HCT116 (cell line): ENCODE measurements at regions not wholly inside any gene's neighbourhood (a gene's known extent, or its start where the extent isn't known, plus 50 kb on each side); places are given as distances from the start of the nearest gene placed in this dataset.

Source experiments
- ATAC-seq: fragments of 200-7000 bp; cut with Tn5 transposase; 2 replicates; pipeline ENCODE4 v1.9.1; 2020; ENCODE audit warnings: mild to moderate bottlenecking, moderate library complexity
- BruUV-seq: library from RNA; stranded (reverse); fragments of 400-500 nt; replicated peaks from 2 replicates; lab custom pipeline; 2021; lab: Mats Ljungman, UMichigan
- CTCF ChIA-PET: fragments of 300-600 bp; sonication (Branson Sonifier 250); formaldehyde crosslinking; loops from one replicate; lab custom pipeline; 2021; ENCODE audit warnings: antibody characterized with exemption; lab: Charles Lee
- POLR2A ChIA-PET: fragments of 300-600, 350-600 bp; sonication (Branson Sonifier 250); formaldehyde crosslinking; loops from one replicate; lab custom pipeline; 2021; ENCODE audit warnings: antibody characterized with exemption; lab: Charles Lee
- RAD21 ChIA-PET, 2 experiments: fragments of 300-600 bp; sonication (Branson Sonifier 250); formaldehyde crosslinking; loops; one replicate each; lab custom pipeline; 2023; ENCODE audit warnings: low total read pairs in 2 of 2; ENCODE audit not compliant: uncharacterized antibody in 2 of 2, unreplicated experiment in 2 of 2, low non-redundant PET in 1 of 2; lab: Charles Lee
- DNase-seq: peaks from one replicate; pipeline ENCODE4 v3.0.0-alpha.2; 2010; ENCODE audit warnings: low read depth, low spot score
- H2AFZ ChIP-seq: fragments of 200-600 bp; shearing (Covaris generic), sonication (generic); 2 replicates; pipeline ENCODE4 v1.6.1; 2017; ENCODE audit warnings: low read depth, mixed run types, mixed read lengths, antibody characterized with exemption, low read length; ENCODE audit not compliant: poor library complexity, severe bottlenecking
- H3K27ac ChIP-seq: 2 replicates; pipeline ENCODE4 v1.5.1; 2012; ENCODE audit warnings: low read depth, low read length
- H3K27me3 ChIP-seq: fragments of 200-600 bp; sonication (generic); 2 replicates; pipeline ENCODE4 v1.6.1; 2016; ENCODE audit warnings: mixed run types, low read length, mixed read lengths; ENCODE audit not compliant: insufficient read depth
- H3K36me3 ChIP-seq, 2 experiments: fragments of 200-500 bp in 1 of 2; fragments of 200-600 bp in 1 of 2; sonication (Bioruptor generic) in 1 of 2; sonication (generic) in 1 of 2; 2 replicates each; pipeline versions ENCODE4 v1.5.1 to v1.6.1; 2014 to 2016; ENCODE audit warnings: low read length in 2 of 2, inconsistent platforms in 1 of 2, mixed read lengths in 1 of 2, mixed run types in 1 of 2; ENCODE audit not compliant: insufficient read depth in 2 of 2, control insufficient read depth in 1 of 2
- H3K4me1 ChIP-seq, 2 experiments: fragments of 200-600 bp in 1 of 2; sonication (generic) in 1 of 2; 2 replicates each; pipeline versions ENCODE4 v1.5.1 to v1.6.1; 2012 to 2017; ENCODE audit warnings: low read length in 2 of 2, inconsistent platforms in 1 of 2, mild to moderate bottlenecking in 1 of 2, mixed read lengths in 1 of 2, mixed run types in 1 of 2, moderate library complexity in 1 of 2; ENCODE audit not compliant: insufficient read depth in 2 of 2, control insufficient read depth in 1 of 2
- H3K4me2 ChIP-seq: fragments of 200-600 bp; sonication (generic); 2 replicates; pipeline ENCODE4 v1.6.1; 2017; ENCODE audit warnings: mixed run types, low read length, mixed read lengths
- H3K4me3 ChIP-seq, 2 experiments: fragments of 200-600 bp in 1 of 2; sonication (generic) in 1 of 2; replicated peaks in 1 of 2; 2 replicates each; pipeline ENCODE4 v1.5.1; 2011 to 2016; ENCODE audit warnings: low read length in 2 of 2, control low read depth in 1 of 2, low read depth in 1 of 2, mild to moderate bottlenecking in 1 of 2, mixed read lengths in 1 of 2, mixed run types in 1 of 2
- H3K79me2 ChIP-seq: fragments of 200-600 bp; sonication (generic); 2 replicates; pipeline ENCODE4 v1.6.1; 2017; ENCODE audit warnings: mild to moderate bottlenecking, mixed run types, low read length, moderate library complexity, mixed read lengths; ENCODE audit not compliant: insufficient read depth
- H3K9ac ChIP-seq: fragments of 200-600 bp; sonication (generic); 2 replicates; pipeline ENCODE4 v1.6.1; 2016; ENCODE audit warnings: low read length, mixed read lengths
- H3K9me2 ChIP-seq: fragments of 200-600 bp; sonication (generic), shearing (Covaris generic); 2 replicates; pipeline ENCODE4 v1.6.1; 2017; ENCODE audit warnings: mixed run types, mild to moderate bottlenecking, moderate library complexity; ENCODE audit not compliant: insufficient read depth
- H3K9me3 ChIP-seq, 2 experiments: fragments of 200-500 bp in 1 of 2; fragments of 200-600 bp in 1 of 2; sonication (Bioruptor generic) in 1 of 2; sonication (generic) in 1 of 2; 2 replicates each; pipeline ENCODE4 v1.6.1; 2014 to 2017; ENCODE audit warnings: low read length in 2 of 2, mixed read lengths in 2 of 2, inconsistent platforms in 1 of 2, low read depth in 1 of 2, mild to moderate bottlenecking in 1 of 2, mixed run types in 1 of 2, moderate library complexity in 1 of 2; ENCODE audit not compliant: control insufficient read depth in 1 of 2, insufficient read depth in 1 of 2
- H4K20me1 ChIP-seq: fragments of 200-600 bp; sonication (generic), shearing (Covaris generic); 2 replicates; pipeline ENCODE4 v1.6.1; 2017; ENCODE audit warnings: mixed run types, mild to moderate bottlenecking, moderate library complexity; ENCODE audit not compliant: insufficient read depth
- CEBPB ChIP-seq: IDR thresholded peaks from 2 replicates; pipeline ENCODE4 v1.6.1; 2012; ENCODE audit warnings: low read depth
- EGR1 ChIP-seq: IDR thresholded peaks from 2 replicates; pipeline ENCODE4 v1.6.1; 2012; ENCODE audit warnings: low read depth
- ELF1 ChIP-seq: IDR thresholded peaks from 2 replicates; pipeline ENCODE4 v1.6.1; 2012; ENCODE audit warnings: low read depth, borderline replicate concordance
- EZH2phosphoT487 ChIP-seq: fragments of 200-600 bp; IDR thresholded peaks from 2 replicates; pipeline ENCODE4 v1.6.1; 2018; ENCODE audit warnings: antibody characterized with exemption, borderline replicate concordance
- JUND ChIP-seq: IDR thresholded peaks from 2 replicates; pipeline ENCODE4 v1.6.1; 2012
- RAD21 ChIP-seq: IDR thresholded peaks from 2 replicates; pipeline ENCODE4 v1.6.1; 2012; ENCODE audit warnings: low read depth, mild to moderate bottlenecking
- SIN3A ChIP-seq: IDR thresholded peaks from 2 replicates; pipeline ENCODE4 v1.6.1; 2012; ENCODE audit warnings: low read depth
- YY1 ChIP-seq: IDR thresholded peaks from 2 replicates; pipeline ENCODE4 v1.6.1; 2011; ENCODE audit warnings: low read length, low read depth, moderate library complexity, mild to moderate bottlenecking; ENCODE audit not compliant: insufficient replicate concordance; ENCODE audit errors: extremely low read depth
- ZFX ChIP-seq: fragments of 450-650 bp; IDR thresholded peaks from 2 replicates; pipeline ENCODE4 v1.6.1; 2017
- ZNF274 ChIP-seq: fragments of 200-500 bp; sonication (Bioruptor generic); IDR thresholded peaks from 2 replicates; pipeline ENCODE4 v1.6.1; 2014; ENCODE audit warnings: mild to moderate bottlenecking, low read depth, low read length, inconsistent platforms
- intact Hi-C: fragments of 100-400 bp; cut with micrococcal nuclease; formaldehyde crosslinking; loops from 2 replicates; pipeline ENCODE4 v1.10.0; 2022
- TF ChIP-seq, protein P1 (sequence below), 3 experiments: fragments of 200-600 bp in 1 of 3; sonication (generic) in 1 of 3; IDR thresholded peaks in 2 of 3; conservative IDR thresholded peaks in 1 of 3; 2 replicates each; pipeline ENCODE4 v1.5.1; 2012 to 2017; ENCODE audit warnings: low read depth in 2 of 3, low read length in 2 of 3, antibody characterized with exemption in 1 of 3, borderline replicate concordance in 1 of 3, control low read depth in 1 of 3, mild to moderate bottlenecking in 1 of 3, mixed read lengths in 1 of 3, mixed run types in 1 of 3, moderate library complexity in 1 of 3; ENCODE audit not compliant: insufficient read depth in 1 of 3
- TF ChIP-seq, protein P2 (sequence below): IDR thresholded peaks from 2 replicates; pipeline ENCODE4 v1.6.1; 2012
- TF ChIP-seq, protein P3 (sequence below): IDR thresholded peaks from 2 replicates; pipeline ENCODE4 v1.6.1; 2011; ENCODE audit warnings: mild to moderate bottlenecking, low read length, moderate library complexity; ENCODE audit not compliant: insufficient replicate concordance; ENCODE audit errors: extremely low read depth

DNA sequence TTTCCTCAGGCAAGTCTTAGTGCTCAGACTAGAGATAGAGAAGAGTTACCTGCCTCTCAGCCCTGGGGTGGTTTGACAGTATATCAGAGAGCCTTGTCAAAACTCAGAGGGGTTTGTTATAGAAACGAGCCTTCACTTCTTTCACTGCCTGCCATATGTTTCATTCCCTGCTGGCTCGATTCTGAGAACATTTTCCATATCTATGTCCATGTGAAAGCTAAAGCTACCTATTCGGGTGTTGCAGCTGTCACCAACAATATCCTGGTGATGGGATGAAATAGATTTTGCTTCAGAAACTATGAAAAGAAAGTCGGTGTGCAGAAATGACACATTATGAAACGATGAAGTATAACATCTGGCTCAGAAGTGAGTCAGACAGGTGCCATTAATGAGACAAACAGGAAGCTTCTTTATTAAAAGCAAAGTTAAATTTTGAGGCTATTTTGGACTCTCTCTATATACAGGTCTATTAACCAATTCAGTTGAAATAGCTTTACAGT, 56.1 kb upstream of the TANK start:
- POLR2A ChIA-PET, result interaction anchor here (1.1 kb wide), 1 partner anchor 9 kb away, joined by 5 read pairs; no protein-coding TSS in a partner anchor
- Histone ChIP-seq H3K27me3 (no peaks in the 10 kb centered on the region), H3K4me2 (no peak overlapping the region), H4K20me1 (no peaks in the 10 kb centered on the region; the same call in 1 of the 2 replicates), H3K4me1 (peaks cover 9 to 15% of the 10 kb centered on the region in 2 experiments; a peak in 2 of 4 replicates), H3K79me2 (no peaks in the 10 kb centered on the region), H3K36me3 (no peaks in the 10 kb centered on the region), H3K9me3 (no peaks in the 10 kb centered on the region), H3K9ac (no peak overlapping the region), H3K4me3 (no peak overlapping the region), H2AFZ (peak overlapping the region; percentile 44), H3K9me2 (0 out of 2 replicates have a peak, but pooled peaks cover 5% of the 10 kb centered on the region), H3K27ac (no peak overlapping the region)
- RAD21 ChIA-PET, result no interaction called here
- ATAC-seq (no peak), DNase-seq (no peak)
- no TSS peak for BruUV-seq
- no peak for TF ChIP-seq EGR1
- 0 out of 2 replicates have a peak, but pooled peaks have one; percentile 18 for TF ChIP-seq JUND
- CTCF ChIA-PET, result no interaction called here
- intact Hi-C loops, result no loop called here

DNA sequence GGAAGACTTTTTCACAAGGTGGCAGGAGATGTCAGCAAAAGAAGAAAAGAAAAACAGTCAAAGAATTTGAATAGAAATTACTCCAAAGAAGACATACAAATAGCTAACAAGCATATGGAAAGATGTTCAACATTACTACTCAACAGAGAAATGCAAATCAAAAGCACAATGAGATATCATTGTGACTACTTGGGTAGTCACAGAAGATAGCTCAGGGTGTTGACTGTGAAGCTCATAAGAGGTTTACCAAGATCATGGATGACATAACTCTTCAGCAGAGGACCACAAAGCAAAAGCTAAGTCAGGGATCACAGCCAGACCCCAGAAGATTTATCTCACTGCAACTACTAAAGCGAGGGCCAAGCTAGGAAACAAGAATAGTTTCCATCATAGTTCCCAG, 53.0 kb upstream of the TANK start:
- H3K4me2 ChIP-seq, result no peak overlapping the region
- H4K20me1 ChIP-seq, result no peaks in the 10 kb centered on the region
- 0 out of 2 replicates have a peak, but pooled peaks cover 5% of the 10 kb centered on the region for H3K9me2 ChIP-seq
- H3K4me1 ChIP-seq, result peaks cover 9 to 15% of the 10 kb centered on the region in 2 experiments; a peak in 2 of 4 replicates
- RAD21 ChIA-PET, result no interaction called here
- intact Hi-C loops, result no loop called here
- no peak for ATAC-seq
- no peak overlapping the region for H2AFZ ChIP-seq
- no peaks in the 10 kb centered on the region for H3K79me2 ChIP-seq
- no TSS peak for BruUV-seq
- H3K9me3 ChIP-seq, result no peaks in the 10 kb centered on the region
- no peak overlapping the region for H3K27ac ChIP-seq
- CTCF ChIA-PET, result no interaction called here
- no peak for DNase-seq
- H3K27me3 ChIP-seq, result no peaks in the 10 kb centered on the region
- POLR2A ChIA-PET, result interaction anchor here (0.7 to 1.6 kb wide), 2 partner anchors 16 to 1983 kb away, joined by 3 to 4 read pairs; no protein-coding TSS in a partner anchor
- H3K36me3 ChIP-seq, result no peaks in the 10 kb centered on the region
- H3K9ac ChIP-seq, result no peak overlapping the region
- no peak overlapping the region for H3K4me3 ChIP-seq
- TF ChIP-seq CEBPB (no peak), YY1 (no peak), ZNF274 (no peak), ELF1 (no peak), ZFX (no peak), EZH2phosphoT487 (no peak), JUND (no peak), EGR1 (no peak), RAD21 (no peak), SIN3A (no peak)
- TF ChIP-seq, protein P1, sequence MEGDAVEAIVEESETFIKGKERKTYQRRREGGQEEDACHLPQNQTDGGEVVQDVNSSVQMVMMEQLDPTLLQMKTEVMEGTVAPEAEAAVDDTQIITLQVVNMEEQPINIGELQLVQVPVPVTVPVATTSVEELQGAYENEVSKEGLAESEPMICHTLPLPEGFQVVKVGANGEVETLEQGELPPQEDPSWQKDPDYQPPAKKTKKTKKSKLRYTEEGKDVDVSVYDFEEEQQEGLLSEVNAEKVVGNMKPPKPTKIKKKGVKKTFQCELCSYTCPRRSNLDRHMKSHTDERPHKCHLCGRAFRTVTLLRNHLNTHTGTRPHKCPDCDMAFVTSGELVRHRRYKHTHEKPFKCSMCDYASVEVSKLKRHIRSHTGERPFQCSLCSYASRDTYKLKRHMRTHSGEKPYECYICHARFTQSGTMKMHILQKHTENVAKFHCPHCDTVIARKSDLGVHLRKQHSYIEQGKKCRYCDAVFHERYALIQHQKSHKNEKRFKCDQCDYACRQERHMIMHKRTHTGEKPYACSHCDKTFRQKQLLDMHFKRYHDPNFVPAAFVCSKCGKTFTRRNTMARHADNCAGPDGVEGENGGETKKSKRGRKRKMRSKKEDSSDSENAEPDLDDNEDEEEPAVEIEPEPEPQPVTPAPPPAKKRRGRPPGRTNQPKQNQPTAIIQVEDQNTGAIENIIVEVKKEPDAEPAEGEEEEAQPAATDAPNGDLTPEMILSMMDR (IDR thresholded peaks at IDR 0.05 in 2 of 3, conservative IDR thresholded peaks at IDR 0.05 in 1 of 3; ENCODE audit: borderline replicate concordance in 1 of 3, insufficient read depth in 1 of 3, low read depth in 2 of 3, low read length in 2 of 3), result no peak
- TF ChIP-seq, protein P2, sequence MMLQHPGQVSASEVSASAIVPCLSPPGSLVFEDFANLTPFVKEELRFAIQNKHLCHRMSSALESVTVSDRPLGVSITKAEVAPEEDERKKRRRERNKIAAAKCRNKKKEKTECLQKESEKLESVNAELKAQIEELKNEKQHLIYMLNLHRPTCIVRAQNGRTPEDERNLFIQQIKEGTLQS, result no peak
- TF ChIP-seq, protein P3, sequence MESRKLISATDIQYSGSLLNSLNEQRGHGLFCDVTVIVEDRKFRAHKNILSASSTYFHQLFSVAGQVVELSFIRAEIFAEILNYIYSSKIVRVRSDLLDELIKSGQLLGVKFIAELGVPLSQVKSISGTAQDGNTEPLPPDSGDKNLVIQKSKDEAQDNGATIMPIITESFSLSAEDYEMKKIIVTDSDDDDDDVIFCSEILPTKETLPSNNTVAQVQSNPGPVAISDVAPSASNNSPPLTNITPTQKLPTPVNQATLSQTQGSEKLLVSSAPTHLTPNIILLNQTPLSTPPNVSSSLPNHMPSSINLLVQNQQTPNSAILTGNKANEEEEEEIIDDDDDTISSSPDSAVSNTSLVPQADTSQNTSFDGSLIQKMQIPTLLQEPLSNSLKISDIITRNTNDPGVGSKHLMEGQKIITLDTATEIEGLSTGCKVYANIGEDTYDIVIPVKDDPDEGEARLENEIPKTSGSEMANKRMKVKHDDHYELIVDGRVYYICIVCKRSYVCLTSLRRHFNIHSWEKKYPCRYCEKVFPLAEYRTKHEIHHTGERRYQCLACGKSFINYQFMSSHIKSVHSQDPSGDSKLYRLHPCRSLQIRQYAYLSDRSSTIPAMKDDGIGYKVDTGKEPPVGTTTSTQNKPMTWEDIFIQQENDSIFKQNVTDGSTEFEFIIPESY, result no peak
